Neural cell (in vitro differentiated cells): ENCODE measurements at regions not wholly inside any gene's neighbourhood (a gene's known extent, or its start where the extent isn't known, plus 50 kb on each side); places are given as distances from the start of the nearest gene placed in this dataset.
"Not testable (repeated sequence)": the region's sequence is repeated elsewhere in the genome, so short reads cannot be mapped to it uniquely, and the experiment has no call there.

Experiments
- CTCF ChIP-seq: fragments of 450-650 bp; IDR thresholded peaks from 2 replicates; pipeline ENCODE4 v1.5.1; 2014; ENCODE audit warnings: antibody characterized with exemption, mild to moderate bottlenecking, moderate library complexity; ENCODE audit not compliant: poor library complexity, severe bottlenecking
- EP300 ChIP-seq: fragments of 450-650 bp; conservative IDR thresholded peaks from 2 replicates; pipeline ENCODE4 v1.6.1; 2014; ENCODE audit warnings: antibody characterized with exemption, mild to moderate bottlenecking, moderate library complexity; ENCODE audit not compliant: poor library complexity, severe bottlenecking
- EZH2 ChIP-seq: fragments of 200-600, 300-800 bp; shearing (Covaris generic), sonication (generic); IDR thresholded peaks from 2 replicates; pipeline ENCODE4 v1.6.1; 2014; ENCODE audit warnings: antibody characterized with exemption, low read length, borderline replicate concordance, mild to moderate bottlenecking; ENCODE audit not compliant: insufficient read depth, poor library complexity, severe bottlenecking
- MXI1 ChIP-seq: fragments of 450-650 bp; conservative IDR thresholded peaks from 2 replicates; pipeline ENCODE4 v1.6.1; 2014; ENCODE audit warnings: antibody characterized with exemption, mild to moderate bottlenecking; ENCODE audit not compliant: poor library complexity, severe bottlenecking
- POLR2AphosphoS5 ChIP-seq: IDR thresholded peaks from 2 replicates; pipeline ENCODE4 v1.6.1; 2012
- REST ChIP-seq: IDR thresholded peaks from 2 replicates; pipeline ENCODE4 v1.6.1; 2012; ENCODE audit warnings: borderline replicate concordance
- SMC3 ChIP-seq: fragments of 450-650 bp; conservative IDR thresholded peaks from 2 replicates; pipeline ENCODE4 v1.6.1; 2014; ENCODE audit warnings: antibody characterized with exemption, mild to moderate bottlenecking, moderate library complexity; ENCODE audit not compliant: poor library complexity
- TAF1 ChIP-seq: IDR thresholded peaks from 2 replicates; pipeline ENCODE4 v1.6.1; 2012; ENCODE audit warnings: low read depth

GRCh38 chr20:47907951-47908350 lies 122.7 kb upstream of the SULF2 start:
- not testable (repeated sequence) for TF ChIP-seq CTCF, SMC3, EP300, REST, EZH2, POLR2AphosphoS5, MXI1, TAF1
